ENCODE measurements at regions not wholly inside any gene's neighbourhood (a gene's known extent, or its start where the extent isn't known, plus 50 kb on each side); places are given as distances from the start of the nearest gene placed in this dataset.

- Mint-ChIP-seq H3K4me3 (no peak overlapping the region), H3K4me1 (no peaks in the 10 kb centered on the region), H3K27ac (no peak overlapping the region), H3K9me3 (ENCODE audit: low read depth) (no peaks in the 10 kb centered on the region), H3K27me3 (no peaks in the 10 kb centered on the region), H3K36me3 (ENCODE audit: low read depth) (no peaks in the 10 kb centered on the region)
- DNase-seq (no peak), ATAC-seq (no peak)
- ChIA-PET POLR2A (no interaction called here), CTCF (no interaction called here)
- intact Hi-C loops (cut with DNase I, micrococcal nuclease) = no loop called here
Measured at GRCh38 chr10:52464368-52465124, 150.5 kb downstream of the DKK1 start.

GRCh38 chr10:52465202-52465601, 151.1 kb downstream of the DKK1 start:
- Mint-ChIP-seq H3K4me1 (no peaks in the 10 kb centered on the region), H3K27ac (no peak overlapping the region), H3K9me3 (ENCODE audit: low read depth) (no peaks in the 10 kb centered on the region), H3K4me3 (no peak overlapping the region), H3K36me3 (ENCODE audit: low read depth) (no peaks in the 10 kb centered on the region), H3K27me3 (no peaks in the 10 kb centered on the region)
- CTCF ChIA-PET = no interaction called here
- intact Hi-C loops (cut with DNase I, micrococcal nuclease) = no loop called here
- POLR2A ChIA-PET = no interaction called here
- DNase-seq (no peak), ATAC-seq (no peak)

- Mint-ChIP-seq H3K4me1 (no peaks in the 10 kb centered on the region), H3K9me3 (ENCODE audit: low read depth) (no peaks in the 10 kb centered on the region), H3K36me3 (ENCODE audit: low read depth) (no peaks in the 10 kb centered on the region), H3K27ac (no peak overlapping the region), H3K4me3 (no peak overlapping the region), H3K27me3 (no peaks in the 10 kb centered on the region)
- no peak for ATAC-seq
- no peak for DNase-seq
- ChIA-PET POLR2A (no interaction called here), CTCF (no interaction called here)
- intact Hi-C loops (cut with DNase I, micrococcal nuclease) = no loop called here
Measured at GRCh38 chr10:52466464-52466863, 152.4 kb downstream of the DKK1 start.

- ChIA-PET POLR2A (no interaction called here), CTCF (interaction anchor here (0.6 kb wide), 1 partner anchor 11 kb away, joined by 3 read pairs; no protein-coding TSS in a partner anchor)
- ATAC-seq = no peak
- no peaks in the 10 kb centered on the region for H3K36me3 Mint-ChIP-seq (ENCODE audit: low read depth)
- H3K4me1 Mint-ChIP-seq = no peaks in the 10 kb centered on the region
- H3K4me3 Mint-ChIP-seq = no peak overlapping the region
- no peak for DNase-seq
- H3K9me3 Mint-ChIP-seq (ENCODE audit: low read depth) = no peaks in the 10 kb centered on the region
- no peak overlapping the region for H3K27ac Mint-ChIP-seq
- H3K27me3 Mint-ChIP-seq = no peaks in the 10 kb centered on the region
- intact Hi-C loops (cut with DNase I, micrococcal nuclease) = no loop called here
Measured at GRCh38 chr10:52469970-52470705, 156.1 kb downstream of the DKK1 start.

DNA sequence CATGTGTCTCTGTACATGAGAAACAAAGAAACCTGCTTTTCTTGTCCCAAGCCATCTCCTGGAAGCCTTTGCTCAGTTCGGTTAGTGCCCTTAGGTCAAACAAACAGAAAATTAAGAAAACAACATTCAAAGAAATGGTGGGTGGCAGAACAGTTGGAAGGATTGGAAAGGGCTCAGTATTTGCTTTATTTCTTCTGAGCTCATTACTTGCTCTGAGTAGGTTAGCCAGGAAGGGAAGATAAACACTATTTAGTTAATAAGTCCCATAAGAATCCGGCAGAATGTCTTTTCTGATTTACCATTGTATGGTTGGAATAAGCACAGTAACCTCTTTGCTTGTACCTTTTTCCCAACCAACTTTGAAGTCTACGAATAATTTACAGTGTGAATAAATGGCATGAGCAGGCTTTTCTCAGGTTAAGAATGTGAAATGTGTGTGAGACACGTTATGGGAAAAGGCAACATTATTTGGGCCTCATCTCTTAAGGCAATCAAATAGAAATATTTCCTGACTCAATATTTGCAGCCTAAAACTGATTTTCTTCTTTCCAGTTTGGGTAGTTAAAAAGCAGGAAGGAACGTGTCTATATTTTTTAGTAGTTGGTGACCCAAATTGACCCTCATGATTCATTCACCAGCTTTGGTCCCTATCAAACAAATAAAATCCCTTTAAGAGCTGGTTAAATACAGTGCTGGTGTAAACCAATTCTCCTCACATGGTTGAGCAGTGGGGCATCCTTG, 158.5 kb downstream of the DKK1 start:
- no peaks in the 10 kb centered on the region for H3K4me1 Mint-ChIP-seq
- DNase-seq = no peak
- POLR2A ChIA-PET = no interaction called here
- peaks cover 3% of the 10 kb centered on the region for H3K9me3 Mint-ChIP-seq (ENCODE audit: low read depth)
- CTCF ChIA-PET = no interaction called here
- intact Hi-C loops (cut with DNase I, micrococcal nuclease) = no loop called here
- H3K27ac Mint-ChIP-seq = no peak overlapping the region
- no peaks in the 10 kb centered on the region for H3K27me3 Mint-ChIP-seq
- no peaks in the 10 kb centered on the region for H3K36me3 Mint-ChIP-seq (ENCODE audit: low read depth)
- ATAC-seq = no peak
- no peak overlapping the region for H3K4me3 Mint-ChIP-seq

DNA sequence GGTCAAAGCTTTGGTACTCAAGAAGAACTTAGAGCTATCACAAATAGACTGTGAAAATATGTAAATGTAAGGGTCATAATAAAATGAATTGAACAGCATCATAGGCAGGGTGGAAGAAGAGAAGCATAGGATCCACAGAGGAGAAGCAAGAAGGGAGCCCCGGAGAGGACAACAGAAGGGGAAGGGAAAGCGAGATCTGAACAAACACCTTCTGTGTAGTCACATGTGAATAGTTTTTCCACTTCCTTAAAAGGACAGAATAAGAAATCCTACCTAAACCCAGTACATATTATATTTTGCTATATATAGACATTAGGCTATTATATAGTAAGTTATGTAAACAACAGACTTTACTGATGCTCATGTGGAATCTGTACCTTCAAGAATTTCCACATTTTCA, 160.2 kb downstream of the DKK1 start:
- Mint-ChIP-seq H3K4me1 (no peaks in the 10 kb centered on the region), H3K36me3 (ENCODE audit: low read depth) (no peaks in the 10 kb centered on the region), H3K27me3 (no peaks in the 10 kb centered on the region), H3K4me3 (no peak overlapping the region), H3K27ac (no peak overlapping the region), H3K9me3 (ENCODE audit: low read depth) (peaks cover 3% of the 10 kb centered on the region)
- no peak for ATAC-seq
- DNase-seq = no peak
- intact Hi-C loops (cut with DNase I, micrococcal nuclease) = no loop called here
- POLR2A ChIA-PET = no interaction called here
- CTCF ChIA-PET = no interaction called here

- Mint-ChIP-seq H3K4me1 (no peaks in the 10 kb centered on the region), H3K36me3 (ENCODE audit: low read depth) (no peaks in the 10 kb centered on the region), H3K27me3 (no peaks in the 10 kb centered on the region), H3K27ac (no peak overlapping the region), H3K4me3 (no peak overlapping the region), H3K9me3 (ENCODE audit: low read depth) (peaks cover 3% of the 10 kb centered on the region)
- ATAC-seq = no peak
- POLR2A ChIA-PET = no interaction called here
- DNase-seq = no peak
- CTCF ChIA-PET = no interaction called here
- intact Hi-C loops (cut with DNase I, micrococcal nuclease) = no loop called here
Measured at GRCh38 chr10:52477305-52477704, 163.2 kb downstream of the DKK1 start.

DNA sequence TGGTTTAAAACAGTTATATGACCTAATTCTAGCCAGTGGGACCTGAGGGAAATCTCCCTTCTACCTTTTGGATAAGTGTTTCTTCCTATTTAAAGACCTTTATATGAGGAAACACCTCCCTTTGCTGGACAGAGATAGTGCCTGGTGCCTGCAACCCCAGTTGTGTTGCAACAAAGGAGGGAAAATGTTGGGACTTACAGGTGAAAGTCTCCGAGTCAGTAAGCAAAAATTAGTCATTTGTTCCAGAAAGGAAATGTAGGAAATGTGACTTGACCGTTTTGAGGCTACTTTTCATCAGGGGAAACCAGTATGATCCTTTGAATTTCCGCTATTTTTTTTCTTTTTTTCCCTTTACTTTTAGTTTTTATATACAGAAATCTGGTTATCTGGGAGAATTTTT, 165.5 kb downstream of the DKK1 start:
- H3K36me3 Mint-ChIP-seq (ENCODE audit: low read depth) = no peaks in the 10 kb centered on the region
- POLR2A ChIA-PET = no interaction called here
- H3K27me3 Mint-ChIP-seq = no peaks in the 10 kb centered on the region
- no peak for ATAC-seq
- intact Hi-C loops (cut with DNase I, micrococcal nuclease) = no loop called here
- no peak overlapping the region for H3K4me3 Mint-ChIP-seq
- no peaks in the 10 kb centered on the region for H3K4me1 Mint-ChIP-seq
- H3K9me3 Mint-ChIP-seq (ENCODE audit: low read depth) = peaks cover 3% of the 10 kb centered on the region
- no peak overlapping the region for H3K27ac Mint-ChIP-seq
- no peak for DNase-seq
- CTCF ChIA-PET = no interaction called here

DNA sequence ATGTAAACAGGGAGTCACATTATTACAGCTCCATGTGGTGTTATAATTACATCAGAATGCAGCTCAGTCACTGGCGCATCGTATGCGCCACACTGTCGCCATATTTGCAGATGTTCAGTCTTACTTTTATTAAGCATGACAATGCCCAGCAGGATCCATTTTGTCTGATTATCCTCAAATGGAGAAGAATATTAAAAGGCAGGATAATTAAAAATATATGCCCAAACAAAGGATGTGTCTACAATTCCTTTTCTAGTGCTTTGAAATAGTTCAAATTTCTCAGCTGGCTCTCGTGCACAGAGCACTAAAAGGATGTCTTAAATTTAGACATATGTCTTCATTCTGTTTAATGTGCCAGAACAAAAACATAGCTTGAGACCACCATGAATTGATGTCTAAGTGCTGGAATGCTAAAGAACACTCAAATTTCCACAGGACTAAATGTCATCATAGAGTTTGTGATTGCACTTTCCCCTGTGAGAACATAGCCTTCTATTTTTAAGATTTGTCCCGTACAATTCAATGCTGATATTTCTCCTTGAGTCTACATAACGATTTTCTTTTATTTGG, 168.0 kb downstream of the DKK1 start:
- intact Hi-C loops (cut with DNase I, micrococcal nuclease) = no loop called here
- ChIA-PET POLR2A (no interaction called here), CTCF (interaction anchor here (0.7 kb wide), 1 partner anchor 10 kb away, joined by 3 read pairs; no protein-coding TSS in a partner anchor)
- Mint-ChIP-seq H3K36me3 (ENCODE audit: low read depth) (no peaks in the 10 kb centered on the region), H3K4me3 (no peak overlapping the region), H3K27ac (no peak overlapping the region), H3K4me1 (no peaks in the 10 kb centered on the region), H3K9me3 (ENCODE audit: low read depth) (no peaks in the 10 kb centered on the region), H3K27me3 (no peaks in the 10 kb centered on the region)
- DNase-seq (no peak), ATAC-seq (no peak)

DNA sequence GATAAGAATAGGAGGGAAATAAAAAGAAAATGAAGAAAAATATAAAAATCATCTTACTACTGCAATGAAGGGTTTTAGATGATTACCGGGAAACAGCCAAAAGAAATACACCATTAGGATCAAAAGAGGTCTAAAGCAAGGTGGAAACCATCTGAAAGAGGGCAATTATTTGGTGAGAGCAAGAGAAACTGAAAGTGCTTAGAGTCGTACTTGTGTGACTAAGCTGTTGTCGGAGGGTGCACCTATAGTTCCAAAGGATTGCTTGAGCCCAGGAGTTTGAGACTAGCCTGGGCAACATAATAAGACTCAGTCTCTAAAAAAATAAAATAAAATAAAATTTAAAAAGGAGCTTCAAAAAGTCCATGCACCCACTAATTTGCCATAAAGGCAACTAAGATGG, 169.5 kb downstream of the DKK1 start:
- H3K4me1 Mint-ChIP-seq = no peaks in the 10 kb centered on the region
- no peak overlapping the region for H3K27ac Mint-ChIP-seq
- POLR2A ChIA-PET = no interaction called here
- no peaks in the 10 kb centered on the region for H3K36me3 Mint-ChIP-seq (ENCODE audit: low read depth)
- H3K9me3 Mint-ChIP-seq (ENCODE audit: low read depth) = no peaks in the 10 kb centered on the region
- intact Hi-C loops (cut with DNase I, micrococcal nuclease) = no loop called here
- ATAC-seq (no peak), DNase-seq (no peak)
- CTCF ChIA-PET = no interaction called here
- H3K4me3 Mint-ChIP-seq = no peak overlapping the region
- no peaks in the 10 kb centered on the region for H3K27me3 Mint-ChIP-seq

DNA sequence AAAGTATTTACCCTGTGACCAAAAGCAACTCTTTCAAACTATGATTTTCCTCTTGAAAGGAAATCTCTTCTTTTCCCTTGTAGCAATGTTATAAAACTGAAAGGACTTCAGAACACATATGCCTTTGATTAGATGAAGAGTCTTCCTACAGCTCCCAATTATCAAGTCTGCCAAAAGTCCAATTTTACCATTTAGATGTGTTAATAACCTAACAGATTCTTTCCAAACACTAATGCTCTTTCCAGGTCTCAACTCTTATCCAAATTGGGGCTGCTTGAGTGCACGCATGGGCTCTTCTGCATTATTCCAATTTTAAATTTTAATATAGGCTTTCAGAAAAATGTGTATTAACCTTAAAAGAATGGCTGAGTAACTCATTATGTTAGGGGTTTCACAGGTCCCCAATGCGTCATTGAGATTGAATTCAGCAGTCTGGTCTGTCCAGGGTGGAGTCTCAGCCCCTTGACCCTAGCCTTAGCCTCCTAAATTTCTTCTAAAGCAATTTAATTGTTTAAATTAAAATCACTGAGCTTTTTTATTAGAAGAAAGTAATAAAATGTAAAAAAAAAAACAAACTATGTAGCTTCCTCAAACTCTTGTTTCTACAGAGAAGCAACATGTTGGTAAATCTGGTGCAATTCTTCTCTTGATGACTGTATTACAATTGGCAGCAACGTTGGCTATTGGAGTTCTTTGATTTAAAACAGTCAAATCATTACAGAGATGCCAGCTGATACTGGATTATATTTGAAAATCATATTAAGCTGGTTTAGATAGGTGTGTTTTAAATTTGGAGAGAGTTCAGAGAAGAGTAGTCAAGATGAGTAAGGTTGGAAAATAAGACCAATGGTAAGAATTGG, 170.4 kb downstream of the DKK1 start:
- no peak for ATAC-seq
- intact Hi-C loops (cut with DNase I, micrococcal nuclease) = loop anchor here in 1 of 2 experiments (5.0 kb wide), 1 partner anchor 177 kb away; no protein-coding TSS in a partner anchor
- H3K27ac Mint-ChIP-seq = no peak overlapping the region
- no peak overlapping the region for H3K4me3 Mint-ChIP-seq
- ChIA-PET CTCF (no interaction called here), POLR2A (no interaction called here)
- no peaks in the 10 kb centered on the region for H3K9me3 Mint-ChIP-seq (ENCODE audit: low read depth)
- no peak for DNase-seq
- no peaks in the 10 kb centered on the region for H3K27me3 Mint-ChIP-seq
- H3K4me1 Mint-ChIP-seq = no peaks in the 10 kb centered on the region
- no peaks in the 10 kb centered on the region for H3K36me3 Mint-ChIP-seq (ENCODE audit: low read depth)
